ENCODE measurements at regions not wholly inside any gene's neighbourhood (a gene's known extent, or its start where the extent isn't known, plus 50 kb on each side); places are given as distances from the start of the nearest gene placed in this dataset.
"Not testable (repeated sequence)": the region's sequence is repeated elsewhere in the genome, so short reads cannot be mapped to it uniquely, and the experiment has no call there.

DNA sequence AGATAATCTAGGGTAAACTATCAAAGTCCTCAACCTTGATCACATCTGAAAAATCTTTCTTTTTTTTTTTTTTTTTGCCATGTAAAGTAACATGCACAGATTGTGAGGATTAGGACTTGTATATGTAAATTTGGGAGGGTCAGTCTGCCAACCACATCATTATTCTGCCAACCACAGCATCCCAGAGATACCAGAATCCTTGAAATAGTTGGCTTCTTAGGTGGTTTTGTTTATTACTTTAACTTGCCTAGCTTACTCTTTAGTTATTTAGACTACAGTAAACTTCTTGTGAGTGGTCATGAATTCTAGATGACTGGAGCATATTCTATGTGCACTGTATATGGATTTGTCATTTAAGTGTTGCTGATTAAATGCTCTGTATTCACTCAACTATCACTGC, 242.1 kb upstream of the RBMS1 start:
- no peak for FAIRE-seq

DNA sequence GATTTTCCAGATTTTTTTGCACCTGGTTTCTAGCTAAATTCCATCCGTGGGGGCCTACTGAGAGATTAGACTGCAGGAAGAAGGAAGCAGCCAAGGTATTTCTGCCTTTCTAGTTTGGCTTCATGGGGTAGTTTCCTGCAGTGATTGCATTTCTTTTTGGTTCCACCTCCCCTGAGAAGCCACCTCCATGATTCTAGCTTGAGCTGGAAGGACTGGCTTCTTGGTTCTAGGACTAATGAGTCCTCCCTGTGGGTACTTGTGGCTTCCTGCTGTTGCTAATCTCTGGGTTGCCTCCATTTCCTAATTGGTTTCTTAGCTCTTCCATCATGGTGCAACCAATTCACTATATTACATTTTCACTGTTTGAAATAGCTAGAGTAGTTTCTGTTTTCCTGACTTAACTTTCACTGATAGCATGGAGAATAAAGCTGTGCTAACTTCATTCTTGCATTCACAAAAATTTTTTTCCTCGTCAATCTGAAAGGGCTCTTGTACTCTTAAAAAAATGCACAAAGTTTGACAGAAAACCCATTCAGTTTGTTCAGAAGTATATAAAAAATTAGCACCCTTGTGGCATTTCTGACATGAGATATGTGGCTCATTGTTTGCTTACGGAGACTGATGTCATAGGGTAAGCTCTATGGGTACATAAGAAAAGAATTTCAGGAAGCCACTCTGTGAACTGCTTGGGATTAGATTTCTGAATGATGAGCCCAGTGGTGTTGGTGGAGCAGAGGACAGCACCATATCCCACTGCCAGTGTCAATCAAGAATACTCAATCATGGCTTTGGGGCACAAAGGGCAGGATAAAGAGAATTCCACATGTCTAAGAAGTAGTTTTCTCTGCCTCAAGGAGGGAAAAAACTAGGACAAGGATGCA, 242.8 kb upstream of the RBMS1 start:
- FAIRE-seq: no peak

DNA sequence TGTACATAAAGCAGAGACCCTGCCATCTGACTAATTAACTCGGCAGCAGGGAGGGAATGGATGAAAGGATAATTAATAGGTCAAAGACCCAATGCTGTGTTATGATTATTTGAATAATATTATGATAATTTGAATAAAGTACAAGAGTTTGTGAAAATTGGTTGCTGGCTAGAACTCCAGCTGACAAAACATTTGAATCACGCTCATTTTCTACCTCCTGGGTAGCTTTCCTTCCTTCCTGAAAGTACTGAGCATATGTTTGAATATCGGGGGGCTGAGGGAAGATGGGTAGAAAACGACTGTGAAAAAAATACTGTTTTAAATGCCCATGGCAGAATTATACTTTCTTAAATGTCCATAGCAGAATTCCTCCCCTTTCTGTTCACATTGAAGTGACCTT, 243.6 kb upstream of the RBMS1 start:
- no peak for FAIRE-seq

- FAIRE-seq: no peak
These were observed 247.7 kb upstream of the RBMS1 start for GRCh38 chr2:160741271-160741670.

DNA sequence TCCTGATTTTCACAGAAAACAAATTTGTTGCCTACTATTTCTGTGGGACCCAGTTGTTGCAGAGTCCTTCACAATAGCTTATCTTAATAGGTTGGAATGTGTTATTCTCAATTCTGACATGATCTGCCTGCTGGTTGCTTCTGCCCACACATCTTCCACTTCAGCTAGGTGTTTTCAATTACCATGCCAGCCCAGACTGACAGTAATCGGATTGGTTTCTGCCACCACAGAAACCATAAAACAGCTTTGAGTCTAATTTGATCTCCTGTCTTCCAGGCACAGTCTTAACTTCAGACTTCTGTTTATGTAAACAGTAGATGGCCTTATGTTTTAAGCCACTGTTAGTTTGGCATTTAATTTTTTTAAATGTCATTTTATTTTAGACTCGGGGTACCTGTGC, 248.2 kb upstream of the RBMS1 start:
- FAIRE-seq: no peak

DNA sequence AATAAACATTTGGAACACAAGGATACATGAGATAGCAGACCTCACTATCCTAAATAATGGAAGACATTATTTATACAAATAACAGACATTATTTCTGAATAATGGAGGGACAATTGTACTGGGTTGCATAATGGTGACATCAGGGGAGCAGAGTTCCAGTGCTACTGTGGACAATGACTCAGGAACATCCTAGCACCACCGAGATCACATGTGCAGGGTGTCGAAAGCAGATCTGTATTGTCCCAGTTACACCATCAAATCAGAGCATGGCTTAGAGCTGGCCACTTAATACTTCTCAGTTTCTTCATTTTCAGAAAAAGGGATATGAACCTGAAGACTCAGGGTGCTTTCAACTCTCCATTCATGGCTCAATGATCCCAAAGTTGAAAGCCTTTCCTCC, 249.1 kb upstream of the RBMS1 start:
- no peak for FAIRE-seq

DNA sequence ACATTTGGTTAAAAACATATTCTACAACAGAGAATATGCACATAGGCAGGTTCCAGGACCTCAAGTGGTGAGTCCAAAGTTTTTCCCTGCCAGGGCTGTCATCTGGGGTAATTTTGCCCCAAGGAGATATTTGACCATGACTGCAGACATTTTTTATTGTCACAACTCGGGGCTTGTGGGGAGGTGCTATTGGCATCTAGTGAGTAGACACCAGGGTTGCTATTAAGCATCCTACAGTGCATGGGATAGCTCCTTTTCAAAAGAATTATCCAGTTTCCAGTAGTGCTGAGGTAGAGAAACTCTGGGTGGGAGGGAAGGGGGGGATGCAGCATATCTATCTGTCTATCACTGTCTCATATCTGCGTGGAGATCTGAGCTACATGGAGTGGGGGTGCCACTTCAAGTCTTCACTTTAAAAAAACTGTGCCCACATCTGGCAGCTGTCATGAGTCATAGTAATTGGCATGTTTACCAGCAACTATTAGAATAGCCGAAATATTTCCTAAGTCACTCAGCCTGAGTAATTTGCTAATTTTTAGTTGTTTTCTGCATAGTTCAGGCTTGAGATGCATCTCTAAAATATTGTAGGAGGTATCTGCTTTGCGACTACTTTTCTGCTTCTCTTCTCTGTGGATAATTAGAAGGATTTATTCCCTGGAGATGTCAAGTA, 254.0 kb upstream of the RBMS1 start:
- no peak for FAIRE-seq

- FAIRE-seq: no peak
These were observed 257.4 kb upstream of the RBMS1 start for GRCh38 chr2:160751021-160751420.

GRCh38 chr2:160752475-160753330, 259.1 kb upstream of the RBMS1 start:
- FAIRE-seq: no peak

DNA sequence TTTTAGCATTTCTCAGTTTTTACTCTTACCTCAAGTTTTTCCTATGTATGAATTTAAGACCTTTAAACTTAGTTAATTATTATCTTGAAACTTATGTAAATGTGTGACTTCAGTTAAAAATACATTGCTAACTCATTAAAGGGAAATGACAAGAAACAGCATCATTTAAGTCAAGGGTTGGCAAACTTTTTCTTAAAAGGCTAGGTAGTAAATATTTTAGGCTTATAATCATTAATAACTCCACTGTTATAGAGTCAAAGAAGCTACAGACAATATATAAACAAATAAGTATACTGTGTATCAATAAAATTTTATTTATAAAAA, 259.7 kb upstream of the RBMS1 start:
- no peak for FAIRE-seq

- FAIRE-seq: no peak
These were observed 260.4 kb upstream of the RBMS1 start for GRCh38 chr2:160753960-160754359.

DNA sequence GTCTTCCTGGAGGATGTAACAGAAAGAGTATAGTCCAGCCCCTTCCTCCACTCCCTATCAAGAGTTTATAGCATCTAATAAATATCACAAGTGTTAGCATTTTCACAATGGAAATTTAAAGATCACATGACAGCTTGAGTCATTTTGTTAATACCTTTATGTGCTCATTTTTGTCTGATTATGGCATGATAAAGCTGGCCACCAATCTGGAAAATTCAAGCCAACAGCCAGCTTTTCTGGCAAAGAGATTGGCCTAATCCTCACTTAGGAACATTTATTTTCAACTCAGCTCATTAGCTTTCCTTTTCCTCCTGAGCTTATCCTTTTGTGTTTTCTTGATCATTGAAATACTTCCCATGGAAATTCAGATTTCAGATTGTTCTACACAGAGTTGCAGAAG, 262.9 kb upstream of the RBMS1 start:
- FAIRE-seq: no peak

DNA sequence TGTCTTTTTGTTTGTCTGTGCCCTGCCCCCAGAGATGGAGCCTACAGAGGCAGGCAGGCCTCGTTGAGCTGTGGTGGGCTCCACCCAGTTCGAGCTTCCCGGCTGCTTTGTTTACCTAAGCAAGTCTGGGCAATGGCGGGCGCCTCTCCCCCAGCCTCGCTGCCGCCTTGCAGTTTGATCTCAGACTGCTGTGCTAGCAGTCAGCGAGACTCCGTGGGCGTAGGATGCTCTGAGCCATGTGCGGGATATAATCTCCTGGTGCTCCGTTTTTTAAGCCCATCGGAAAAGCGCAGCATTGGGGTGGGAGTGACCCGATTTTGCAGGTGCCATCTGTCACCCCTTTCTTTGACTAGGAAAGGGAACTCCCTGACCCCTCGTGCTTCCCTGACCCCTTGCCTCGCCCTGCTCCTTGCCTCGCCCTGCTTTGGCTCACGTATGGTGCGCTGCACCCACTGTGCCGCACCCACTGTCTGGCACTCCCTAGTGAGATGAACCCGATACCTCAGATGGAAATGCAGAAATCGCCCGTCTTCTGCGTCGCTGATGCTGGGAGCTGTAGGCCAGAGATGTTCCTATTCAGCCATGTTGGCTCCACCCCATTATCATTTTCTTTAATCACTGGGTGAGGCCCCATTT, 269.0 kb upstream of the RBMS1 start:
- not testable (repeated sequence) for FAIRE-seq

- no peak for FAIRE-seq
These were observed 289.9 kb upstream of the RBMS1 start for GRCh38 chr2:160783474-160783873.

DNA sequence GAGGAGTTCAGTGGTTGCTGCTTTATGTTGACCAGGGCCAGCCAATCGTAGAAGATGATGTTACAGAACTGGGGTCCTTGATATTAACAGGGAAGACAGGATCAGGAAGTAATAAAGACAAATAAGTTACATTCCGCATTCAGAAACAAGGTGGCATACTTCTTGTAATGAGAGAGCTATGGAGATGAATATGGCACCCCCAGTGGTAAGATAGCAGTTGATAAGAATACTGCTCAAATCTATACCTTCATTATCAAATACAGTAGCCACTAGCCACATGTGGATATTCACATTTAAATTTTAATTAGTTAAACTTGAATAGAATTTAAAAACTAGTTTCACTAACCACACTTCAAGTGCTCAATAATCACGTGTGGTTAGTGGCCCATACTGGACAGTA, 290.4 kb upstream of the RBMS1 start:
- FAIRE-seq: no peak

DNA sequence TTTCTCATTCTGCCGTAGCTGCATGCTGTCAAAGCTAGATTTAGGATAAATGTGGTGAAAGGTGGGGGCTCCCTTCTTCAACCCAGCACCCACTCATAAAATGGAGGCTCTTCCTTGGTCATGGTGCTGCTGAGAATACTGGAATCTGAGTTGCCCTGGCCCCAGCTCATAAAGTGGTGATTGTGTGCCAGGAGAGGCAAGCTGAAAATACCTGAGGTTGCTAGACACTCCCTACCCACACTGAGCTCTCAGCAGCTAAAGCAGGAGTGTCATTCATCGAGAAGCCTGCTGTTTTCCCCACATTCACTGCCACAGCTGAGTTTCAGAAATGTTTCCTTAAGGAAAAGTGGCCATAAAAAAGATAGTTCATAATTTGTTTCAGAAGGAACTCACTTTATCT, 297.1 kb upstream of the RBMS1 start:
- FAIRE-seq: no peak

GRCh38 chr2:160791884-160792283, 298.3 kb upstream of the RBMS1 start:
- FAIRE-seq: no peak

DNA sequence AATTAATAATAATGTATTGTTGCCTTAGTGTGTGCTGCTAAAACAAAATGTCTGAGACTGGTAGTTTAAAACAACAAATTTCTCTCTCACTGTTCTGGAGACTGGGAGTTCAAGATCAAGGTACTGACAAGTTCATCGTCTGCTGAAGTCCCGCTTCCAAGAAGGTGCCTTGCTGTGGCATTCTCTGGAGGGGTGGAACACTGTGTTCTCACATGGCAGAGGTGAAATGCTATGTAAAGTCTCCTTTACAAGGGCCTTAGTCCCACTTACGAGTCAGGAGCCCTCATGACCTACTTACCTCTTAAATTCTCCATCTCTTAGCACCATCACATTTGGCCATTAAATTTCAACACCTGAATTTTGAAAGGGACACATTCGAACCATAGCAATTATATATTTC, 299.2 kb upstream of the RBMS1 start:
- no peak for FAIRE-seq

DNA sequence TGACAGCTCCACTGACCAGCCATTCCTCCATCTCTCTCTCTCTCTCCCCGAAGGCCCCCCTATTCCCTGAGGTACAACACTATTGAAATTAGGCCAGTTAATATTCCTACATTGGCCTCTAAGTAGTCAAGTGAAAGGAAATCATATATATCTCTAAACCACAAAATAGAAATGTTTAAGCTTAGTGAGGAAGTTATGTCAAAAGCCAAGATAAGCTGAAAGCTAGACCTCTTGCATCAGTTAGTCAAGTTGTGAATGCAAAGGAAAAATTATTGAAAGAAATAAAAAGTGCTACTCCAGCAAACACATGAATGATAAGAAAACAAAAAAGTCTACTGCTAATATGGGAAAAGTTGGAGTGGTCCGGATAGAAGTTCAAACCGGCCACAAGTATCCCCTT, 301.3 kb upstream of the RBMS1 start:
- FAIRE-seq: no peak

DNA sequence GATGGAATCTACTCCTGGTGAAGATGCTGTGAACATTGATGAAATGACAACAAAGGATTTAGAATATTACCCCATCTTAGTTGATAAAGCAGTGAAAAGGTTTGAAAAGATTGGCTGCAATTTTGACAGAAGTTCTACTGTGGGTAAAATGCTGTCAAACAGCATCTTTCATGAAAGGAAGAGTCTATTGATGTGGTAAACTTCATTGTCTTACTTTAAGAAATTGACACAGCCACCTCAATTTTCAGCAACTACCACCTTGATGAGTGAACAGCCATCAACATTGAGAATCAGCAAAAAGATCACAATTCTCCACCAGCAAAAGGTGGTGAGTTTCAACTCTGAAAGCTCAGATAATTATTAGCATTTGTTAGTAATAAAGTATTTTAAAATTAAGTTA, 310.3 kb upstream of the RBMS1 start:
- no peak for FAIRE-seq

- no peak for FAIRE-seq
These were observed 316.8 kb upstream of the RBMS1 start for GRCh38 chr2:160810406-160810805.

- no peak for FAIRE-seq
These were observed 319.4 kb upstream of the RBMS1 start for GRCh38 chr2:160812830-160813505.

DNA sequence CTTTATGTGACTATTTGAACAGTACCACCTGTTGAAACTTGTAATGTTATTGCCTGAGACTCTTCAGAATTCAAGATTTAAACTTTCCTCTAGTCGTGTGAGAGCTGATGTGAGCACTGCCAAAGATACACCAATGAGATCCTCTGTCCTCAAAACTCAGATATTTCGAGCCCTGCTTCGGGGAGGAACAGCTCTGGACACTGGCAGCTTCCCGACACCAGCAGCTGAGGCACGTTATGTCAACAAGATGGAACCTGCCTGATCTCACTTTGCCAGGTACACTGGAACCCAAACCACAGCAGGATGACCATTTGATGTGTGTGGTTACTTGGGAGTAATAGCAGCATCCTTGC, 319.9 kb upstream of the RBMS1 start:
- no peak for FAIRE-seq
